Stimulated activated CD4-positive, alpha-beta T cell treated with anti-CD3 and anti-CD28 coated beads, Interleukin-15, amount 100 ng/mL, for 1 hour (primary cell): ENCODE measurements at regions not wholly inside any gene's neighbourhood (a gene's known extent, or its start where the extent isn't known, plus 50 kb on each side); places are given as distances from the start of the nearest gene placed in this dataset.

Source experiments
- DNase-seq, 2 donors: peaks; one replicate each; pipeline ENCODE4 v3.0.0-alpha.2; 2020; ENCODE audit warnings: low read depth in 1 of 2, low spot score in 1 of 2

GRCh38 chr6:105669232-105669631, 266.4 kb upstream of the PREP start:
- no peak for DNase-seq

- DNase-seq = no peak
Observed at GRCh38 chr6:105667056-105667455, 264.2 kb upstream of the PREP start.

GRCh38 chr6:105664931-105665330, 262.0 kb upstream of the PREP start:
- no peak for DNase-seq

GRCh38 chr6:105651969-105652368, 249.1 kb upstream of the PREP start:
- DNase-seq = no peak

- no peak for DNase-seq
Observed at GRCh38 chr6:105650347-105650746, 247.5 kb upstream of the PREP start.

GRCh38 chr6:105649192-105649591, 246.3 kb upstream of the PREP start:
- no peak for DNase-seq

- DNase-seq = no peak
Observed at GRCh38 chr6:105648276-105648675, 245.4 kb upstream of the PREP start.

GRCh38 chr6:105646391-105646867, 243.5 kb upstream of the PREP start:
- DNase-seq = no peak

- no peak for DNase-seq
Observed at GRCh38 chr6:105645958-105646357, 243.1 kb upstream of the PREP start.

- DNase-seq = no peak
Observed at GRCh38 chr6:105645156-105645555, 242.3 kb upstream of the PREP start.

- no peak for DNase-seq
Observed at GRCh38 chr6:105644691-105645090, 241.8 kb upstream of the PREP start.

GRCh38 chr6:105644073-105644489, 241.2 kb upstream of the PREP start:
- no peak for DNase-seq

GRCh38 chr6:105642708-105643107, 239.8 kb upstream of the PREP start:
- DNase-seq = no peak

GRCh38 chr6:105641504-105641903, 238.6 kb upstream of the PREP start:
- no peak for DNase-seq

GRCh38 chr6:105639124-105639523, 236.2 kb upstream of the PREP start:
- no peak for DNase-seq

- DNase-seq = no peak
Observed at GRCh38 chr6:105633814-105634213, 230.9 kb upstream of the PREP start.

GRCh38 chr6:105628156-105628860, 225.4 kb upstream of the PREP start:
- no peak for DNase-seq

GRCh38 chr6:105626295-105627158, 223.6 kb upstream of the PREP start:
- no peak for DNase-seq

- no peak for DNase-seq
Observed at GRCh38 chr6:105624021-105624420, 221.1 kb upstream of the PREP start.

- no peak for DNase-seq
Observed at GRCh38 chr6:105622226-105622625, 219.3 kb upstream of the PREP start.

GRCh38 chr6:105621564-105622175, 218.8 kb upstream of the PREP start:
- no peak for DNase-seq

- DNase-seq = no peak
Observed at GRCh38 chr6:105620878-105621277, 218.0 kb upstream of the PREP start.
